HCT116 (cell line): ENCODE measurements at regions not wholly inside any gene's neighbourhood (a gene's known extent, or its start where the extent isn't known, plus 50 kb on each side); places are given as distances from the start of the nearest gene placed in this dataset.

Experiments used
- ATAC-seq: fragments of 200-7000 bp; cut with Tn5 transposase; 2 replicates; pipeline ENCODE4 v1.9.1; 2020; ENCODE audit warnings: mild to moderate bottlenecking, moderate library complexity
- BruUV-seq: library from RNA; stranded (reverse); fragments of 400-500 nt; replicated peaks from 2 replicates; lab custom pipeline; 2021; lab: Mats Ljungman, UMichigan
- CTCF ChIA-PET: fragments of 300-600 bp; sonication (Branson Sonifier 250); formaldehyde crosslinking; loops from one replicate; lab custom pipeline; 2021; ENCODE audit warnings: antibody characterized with exemption; lab: Charles Lee
- POLR2A ChIA-PET: fragments of 300-600, 350-600 bp; sonication (Branson Sonifier 250); formaldehyde crosslinking; loops from one replicate; lab custom pipeline; 2021; ENCODE audit warnings: antibody characterized with exemption; lab: Charles Lee
- RAD21 ChIA-PET, 2 experiments: fragments of 300-600 bp; sonication (Branson Sonifier 250); formaldehyde crosslinking; loops; one replicate each; lab custom pipeline; 2023; ENCODE audit warnings: low total read pairs in 2 of 2; ENCODE audit not compliant: uncharacterized antibody in 2 of 2, unreplicated experiment in 2 of 2, low non-redundant PET in 1 of 2; lab: Charles Lee
- DNase-seq: peaks from one replicate; pipeline ENCODE4 v3.0.0-alpha.2; 2010; ENCODE audit warnings: low read depth, low spot score
- H2AFZ ChIP-seq: fragments of 200-600 bp; shearing (Covaris generic), sonication (generic); 2 replicates; pipeline ENCODE4 v1.6.1; 2017; ENCODE audit warnings: low read depth, mixed run types, mixed read lengths, antibody characterized with exemption, low read length; ENCODE audit not compliant: poor library complexity, severe bottlenecking
- H3K27ac ChIP-seq: 2 replicates; pipeline ENCODE4 v1.5.1; 2012; ENCODE audit warnings: low read depth, low read length
- H3K27me3 ChIP-seq: fragments of 200-600 bp; sonication (generic); 2 replicates; pipeline ENCODE4 v1.6.1; 2016; ENCODE audit warnings: mixed run types, low read length, mixed read lengths; ENCODE audit not compliant: insufficient read depth
- H3K36me3 ChIP-seq, 2 experiments: fragments of 200-500 bp in 1 of 2; fragments of 200-600 bp in 1 of 2; sonication (Bioruptor generic) in 1 of 2; sonication (generic) in 1 of 2; 2 replicates each; pipeline versions ENCODE4 v1.5.1 to v1.6.1; 2014 to 2016; ENCODE audit warnings: low read length in 2 of 2, inconsistent platforms in 1 of 2, mixed read lengths in 1 of 2, mixed run types in 1 of 2; ENCODE audit not compliant: insufficient read depth in 2 of 2, control insufficient read depth in 1 of 2
- H3K4me1 ChIP-seq, 2 experiments: fragments of 200-600 bp in 1 of 2; sonication (generic) in 1 of 2; 2 replicates each; pipeline versions ENCODE4 v1.5.1 to v1.6.1; 2012 to 2017; ENCODE audit warnings: low read length in 2 of 2, inconsistent platforms in 1 of 2, mild to moderate bottlenecking in 1 of 2, mixed read lengths in 1 of 2, mixed run types in 1 of 2, moderate library complexity in 1 of 2; ENCODE audit not compliant: insufficient read depth in 2 of 2, control insufficient read depth in 1 of 2
- H3K4me2 ChIP-seq: fragments of 200-600 bp; sonication (generic); 2 replicates; pipeline ENCODE4 v1.6.1; 2017; ENCODE audit warnings: mixed run types, low read length, mixed read lengths
- H3K4me3 ChIP-seq, 2 experiments: fragments of 200-600 bp in 1 of 2; sonication (generic) in 1 of 2; replicated peaks in 1 of 2; 2 replicates each; pipeline ENCODE4 v1.5.1; 2011 to 2016; ENCODE audit warnings: low read length in 2 of 2, control low read depth in 1 of 2, low read depth in 1 of 2, mild to moderate bottlenecking in 1 of 2, mixed read lengths in 1 of 2, mixed run types in 1 of 2
- H3K79me2 ChIP-seq: fragments of 200-600 bp; sonication (generic); 2 replicates; pipeline ENCODE4 v1.6.1; 2017; ENCODE audit warnings: mild to moderate bottlenecking, mixed run types, low read length, moderate library complexity, mixed read lengths; ENCODE audit not compliant: insufficient read depth
- H3K9ac ChIP-seq: fragments of 200-600 bp; sonication (generic); 2 replicates; pipeline ENCODE4 v1.6.1; 2016; ENCODE audit warnings: low read length, mixed read lengths
- H3K9me2 ChIP-seq: fragments of 200-600 bp; sonication (generic), shearing (Covaris generic); 2 replicates; pipeline ENCODE4 v1.6.1; 2017; ENCODE audit warnings: mixed run types, mild to moderate bottlenecking, moderate library complexity; ENCODE audit not compliant: insufficient read depth
- H3K9me3 ChIP-seq, 2 experiments: fragments of 200-500 bp in 1 of 2; fragments of 200-600 bp in 1 of 2; sonication (Bioruptor generic) in 1 of 2; sonication (generic) in 1 of 2; 2 replicates each; pipeline ENCODE4 v1.6.1; 2014 to 2017; ENCODE audit warnings: low read length in 2 of 2, mixed read lengths in 2 of 2, inconsistent platforms in 1 of 2, low read depth in 1 of 2, mild to moderate bottlenecking in 1 of 2, mixed run types in 1 of 2, moderate library complexity in 1 of 2; ENCODE audit not compliant: control insufficient read depth in 1 of 2, insufficient read depth in 1 of 2
- H4K20me1 ChIP-seq: fragments of 200-600 bp; sonication (generic), shearing (Covaris generic); 2 replicates; pipeline ENCODE4 v1.6.1; 2017; ENCODE audit warnings: mixed run types, mild to moderate bottlenecking, moderate library complexity; ENCODE audit not compliant: insufficient read depth
- CEBPB ChIP-seq: IDR thresholded peaks from 2 replicates; pipeline ENCODE4 v1.6.1; 2012; ENCODE audit warnings: low read depth
- EGR1 ChIP-seq: IDR thresholded peaks from 2 replicates; pipeline ENCODE4 v1.6.1; 2012; ENCODE audit warnings: low read depth
- EZH2phosphoT487 ChIP-seq: fragments of 200-600 bp; IDR thresholded peaks from 2 replicates; pipeline ENCODE4 v1.6.1; 2018; ENCODE audit warnings: antibody characterized with exemption, borderline replicate concordance
- FOSL1 ChIP-seq: IDR thresholded peaks from 2 replicates; pipeline ENCODE4 v1.6.1; 2012; ENCODE audit warnings: low read depth
- SIN3A ChIP-seq: IDR thresholded peaks from 2 replicates; pipeline ENCODE4 v1.6.1; 2012; ENCODE audit warnings: low read depth
- SP1 ChIP-seq: IDR thresholded peaks from 2 replicates; pipeline ENCODE4 v1.6.1; 2012; ENCODE audit warnings: low read depth
- SRF ChIP-seq: IDR thresholded peaks from 2 replicates; pipeline ENCODE4 v1.6.1; 2012; ENCODE audit warnings: low read depth
- TCF7L2 ChIP-seq: IDR thresholded peaks from 2 replicates; pipeline ENCODE4 v1.7.0; 2011; ENCODE audit warnings: borderline replicate concordance, inconsistent platforms; ENCODE audit not compliant: insufficient read depth, insufficient read length; ENCODE audit errors: extremely low read depth
- intact Hi-C: fragments of 100-400 bp; cut with micrococcal nuclease; formaldehyde crosslinking; loops from 2 replicates; pipeline ENCODE4 v1.10.0; 2022
- TF ChIP-seq, protein P1 (sequence below): IDR thresholded peaks from 2 replicates; pipeline ENCODE4 v1.6.1; 2012
- TF ChIP-seq, protein P2 (sequence below), 3 experiments: fragments of 200-600 bp in 1 of 3; sonication (generic) in 1 of 3; IDR thresholded peaks in 2 of 3; conservative IDR thresholded peaks in 1 of 3; 2 replicates each; pipeline ENCODE4 v1.5.1; 2012 to 2017; ENCODE audit warnings: low read depth in 2 of 3, low read length in 2 of 3, antibody characterized with exemption in 1 of 3, borderline replicate concordance in 1 of 3, control low read depth in 1 of 3, mild to moderate bottlenecking in 1 of 3, mixed read lengths in 1 of 3, mixed run types in 1 of 3, moderate library complexity in 1 of 3; ENCODE audit not compliant: insufficient read depth in 1 of 3

DNA sequence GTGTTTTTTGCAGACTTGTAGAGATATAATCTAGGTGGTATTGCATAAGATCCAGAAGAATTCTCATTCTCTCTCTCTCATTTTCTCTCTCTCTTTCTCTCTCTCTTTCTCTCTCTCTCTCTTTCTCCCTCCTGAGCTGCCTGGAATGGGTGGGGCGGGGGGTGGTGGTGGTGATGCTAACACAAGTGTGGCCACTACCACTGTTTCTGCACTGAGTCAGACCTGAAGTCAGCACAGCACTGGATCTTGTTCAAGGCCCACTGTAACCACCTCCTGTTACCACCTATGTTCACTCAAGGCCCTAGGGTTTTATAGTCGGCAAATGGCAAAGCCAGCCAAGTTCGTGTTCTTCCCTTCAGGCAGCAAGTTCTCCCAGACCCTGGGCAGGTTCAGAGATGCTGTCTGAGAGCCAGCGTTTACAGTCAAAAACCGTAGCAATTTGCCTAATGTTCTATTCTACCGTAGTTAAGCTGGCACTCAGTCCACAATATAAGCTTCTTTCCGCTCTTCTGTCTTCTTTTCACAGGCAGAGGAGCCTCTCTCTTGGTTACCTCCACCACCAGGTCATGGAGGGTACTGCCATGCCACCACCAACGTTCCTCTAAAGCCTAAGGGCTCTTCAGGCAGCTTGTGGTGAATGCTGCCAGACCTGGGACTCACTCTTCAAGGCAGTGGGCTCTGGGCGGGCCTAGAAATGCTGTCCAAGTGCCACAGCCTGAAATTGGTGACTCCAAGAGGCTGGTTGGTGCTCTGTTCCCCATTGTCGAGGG, 235.7 kb upstream of the PRR16 start:
- ChIA-PET CTCF (no interaction called here), RAD21 (no interaction called here), POLR2A (no interaction called here)
- ATAC-seq = peak; percentile 77
- Histone ChIP-seq H3K27ac (no peak overlapping the region), H3K9me2 (no peaks in the 10 kb centered on the region), H3K4me3 (no peak overlapping the region), H3K9ac (no peak overlapping the region), H2AFZ (no peak overlapping the region), H3K9me3 (no peaks in the 10 kb centered on the region), H4K20me1 (no peaks in the 10 kb centered on the region), H3K36me3 (no peaks in the 10 kb centered on the region), H3K27me3 (no peaks in the 10 kb centered on the region), H3K79me2 (no peaks in the 10 kb centered on the region), H3K4me1 (no peaks in the 10 kb centered on the region), H3K4me2 (no peak overlapping the region)
- TF ChIP-seq SIN3A = no peak
- TF ChIP-seq CEBPB = no peak
- TF ChIP-seq FOSL1 = no peak
- TF ChIP-seq, protein P1, sequence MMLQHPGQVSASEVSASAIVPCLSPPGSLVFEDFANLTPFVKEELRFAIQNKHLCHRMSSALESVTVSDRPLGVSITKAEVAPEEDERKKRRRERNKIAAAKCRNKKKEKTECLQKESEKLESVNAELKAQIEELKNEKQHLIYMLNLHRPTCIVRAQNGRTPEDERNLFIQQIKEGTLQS = no peak
- TF ChIP-seq, protein P2, sequence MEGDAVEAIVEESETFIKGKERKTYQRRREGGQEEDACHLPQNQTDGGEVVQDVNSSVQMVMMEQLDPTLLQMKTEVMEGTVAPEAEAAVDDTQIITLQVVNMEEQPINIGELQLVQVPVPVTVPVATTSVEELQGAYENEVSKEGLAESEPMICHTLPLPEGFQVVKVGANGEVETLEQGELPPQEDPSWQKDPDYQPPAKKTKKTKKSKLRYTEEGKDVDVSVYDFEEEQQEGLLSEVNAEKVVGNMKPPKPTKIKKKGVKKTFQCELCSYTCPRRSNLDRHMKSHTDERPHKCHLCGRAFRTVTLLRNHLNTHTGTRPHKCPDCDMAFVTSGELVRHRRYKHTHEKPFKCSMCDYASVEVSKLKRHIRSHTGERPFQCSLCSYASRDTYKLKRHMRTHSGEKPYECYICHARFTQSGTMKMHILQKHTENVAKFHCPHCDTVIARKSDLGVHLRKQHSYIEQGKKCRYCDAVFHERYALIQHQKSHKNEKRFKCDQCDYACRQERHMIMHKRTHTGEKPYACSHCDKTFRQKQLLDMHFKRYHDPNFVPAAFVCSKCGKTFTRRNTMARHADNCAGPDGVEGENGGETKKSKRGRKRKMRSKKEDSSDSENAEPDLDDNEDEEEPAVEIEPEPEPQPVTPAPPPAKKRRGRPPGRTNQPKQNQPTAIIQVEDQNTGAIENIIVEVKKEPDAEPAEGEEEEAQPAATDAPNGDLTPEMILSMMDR (IDR thresholded peaks at IDR 0.05 in 2 of 3, conservative IDR thresholded peaks at IDR 0.05 in 1 of 3; ENCODE audit: borderline replicate concordance in 1 of 3, insufficient read depth in 1 of 3, low read depth in 2 of 3, low read length in 2 of 3) = peak in 1 of 3 experiments; percentile 27; a peak in 2 of 6 replicates
- no TSS peak for BruUV-seq
- peak; percentile 2 for DNase-seq
- intact Hi-C loops = no loop called here

DNA sequence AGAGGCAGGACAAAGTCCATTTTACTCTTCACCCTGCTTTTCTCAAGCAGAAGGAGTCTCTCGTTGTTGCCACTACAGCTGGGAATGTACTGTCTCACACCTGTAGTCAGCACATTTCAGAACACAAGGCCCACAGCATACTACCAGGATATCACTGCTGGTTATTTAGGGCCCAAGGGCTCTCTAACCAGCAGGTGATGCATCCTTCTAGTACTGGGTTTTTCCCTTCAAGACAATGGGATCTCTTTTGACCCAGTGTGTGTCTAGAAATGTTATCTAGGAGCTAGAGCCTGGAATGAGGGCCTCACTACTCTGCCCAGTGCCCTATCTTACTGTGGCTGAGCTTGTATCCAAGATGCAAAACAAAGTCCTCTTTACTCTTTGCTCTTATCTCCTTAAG, 235.1 kb upstream of the PRR16 start:
- no peaks in the 10 kb centered on the region for H3K9me2 ChIP-seq
- H3K27ac ChIP-seq = no peak overlapping the region
- H3K4me2 ChIP-seq = no peak overlapping the region
- no peaks in the 10 kb centered on the region for H3K9me3 ChIP-seq
- no peak overlapping the region for H2AFZ ChIP-seq
- DNase-seq = no peak
- no peaks in the 10 kb centered on the region for H3K4me1 ChIP-seq
- ChIA-PET RAD21 (no interaction called here), CTCF (no interaction called here), POLR2A (no interaction called here)
- no TSS peak for BruUV-seq
- intact Hi-C loops = no loop called here
- no peaks in the 10 kb centered on the region for H4K20me1 ChIP-seq
- no peaks in the 10 kb centered on the region for H3K36me3 ChIP-seq
- H3K79me2 ChIP-seq = no peaks in the 10 kb centered on the region
- no peak overlapping the region for H3K9ac ChIP-seq
- no peak overlapping the region for H3K4me3 ChIP-seq
- no peak for ATAC-seq
- no peaks in the 10 kb centered on the region for H3K27me3 ChIP-seq
- TF ChIP-seq TCF7L2 (no peak), SRF (no peak), EGR1 (no peak), SP1 (no peak), EZH2phosphoT487 (no peak), FOSL1 (no peak)
